SK-N-SH (cell line): ENCODE measurements at regions not wholly inside any gene's neighbourhood (a gene's known extent, or its start where the extent isn't known, plus 50 kb on each side); places are given as distances from the start of the nearest gene placed in this dataset.

ENCODE experiments used
- CTCF ChIA-PET: fragments of 300-600, 350-600 bp; formaldehyde crosslinking; extraction: SDS; loops from one replicate; lab custom pipeline; 2021; lab: Yijun Ruan, JAX
- POLR2A ChIA-PET: fragments of 350-600 bp; sonication (Branson Sonifier 250); formaldehyde crosslinking; extraction: SDS; loops from one replicate; lab custom pipeline; 2020; ENCODE audit warnings: antibody characterized with exemption, inconsistent platforms; lab: Yijun Ruan, JAX
- DNase-seq: peaks from one replicate; pipeline ENCODE4 v3.0.0; 2012
- H2AFZ ChIP-seq: fragments of 200-600 bp; sonication (generic); 2 replicates; pipeline ENCODE4 v1.8.1; 2016; ENCODE audit warnings: antibody characterized with exemption, mild to moderate bottlenecking, low read depth
- H3F3A ChIP-seq: fragments of 200-600 bp; sonication (generic); replicated peaks from 2 replicates; pipeline ENCODE3; 2016; ENCODE audit warnings: antibody characterized with exemption, mild to moderate bottlenecking; ENCODE audit not compliant: insufficient read depth
- H3K27ac ChIP-seq, 2 experiments: fragments of 200-500 bp in 1 of 2; fragments of 200-600 bp in 1 of 2; sonication (Bioruptor generic) in 1 of 2; sonication (generic), shearing (Covaris generic) in 1 of 2; 2 replicates each; pipeline versions ENCODE4 v1.5.1 to v1.6.1; 2014 to 2016; ENCODE audit warnings: low read depth in 2 of 2, inconsistent platforms in 1 of 2, low read length in 1 of 2, mild to moderate bottlenecking in 1 of 2, mixed read lengths in 1 of 2
- H3K27me3 ChIP-seq: fragments of 200-600 bp; sonication (generic), shearing (Covaris generic); 2 replicates; pipeline ENCODE4 v1.6.1; 2016; ENCODE audit warnings: mixed run types; ENCODE audit not compliant: insufficient read depth
- H3K36me3 ChIP-seq, 2 experiments: fragments of 200-500 bp in 1 of 2; fragments of 200-600 bp in 1 of 2; sonication (Bioruptor generic) in 1 of 2; sonication (generic) in 1 of 2; replicated peaks in 1 of 2; 2 replicates each; pipeline versions ENCODE3 to v1.5.1; 2014 to 2016; ENCODE audit warnings: low read length in 1 of 2, mild to moderate bottlenecking in 1 of 2; ENCODE audit not compliant: insufficient read depth in 2 of 2, control insufficient read depth in 1 of 2
- H3K4me1 ChIP-seq, 2 experiments: fragments of 200-500 bp in 1 of 2; fragments of 200-600 bp in 1 of 2; sonication (Bioruptor generic) in 1 of 2; sonication (generic), shearing (Covaris generic) in 1 of 2; 2 replicates each; pipeline versions ENCODE4 v1.5.1 to v1.6.1; 2014 to 2016; ENCODE audit warnings: low read depth in 1 of 2, low read length in 1 of 2, mixed run types in 1 of 2; ENCODE audit not compliant: insufficient read depth in 2 of 2, control insufficient read depth in 1 of 2
- H3K4me2 ChIP-seq: fragments of 200-600 bp; sonication (generic), shearing (Covaris generic); 2 replicates; pipeline ENCODE4 v1.6.1; 2017; ENCODE audit warnings: mixed run types
- H3K4me3 ChIP-seq, 2 experiments: fragments of 200-500 bp in 1 of 2; fragments of 200-600 bp in 1 of 2; sonication (Bioruptor generic) in 1 of 2; sonication (generic), shearing (Covaris generic) in 1 of 2; 2 replicates each; pipeline versions ENCODE4 v1.5.1 to v1.8.1; 2014 to 2016; ENCODE audit warnings: low read depth in 2 of 2, inconsistent platforms in 1 of 2, low read length in 1 of 2, mild to moderate bottlenecking in 1 of 2, mixed read lengths in 1 of 2, moderate library complexity in 1 of 2
- H3K79me2 ChIP-seq: fragments of 200-600 bp; sonication (generic); 2 replicates; pipeline ENCODE4 v1.8.1; 2017; ENCODE audit warnings: mild to moderate bottlenecking; ENCODE audit not compliant: insufficient read depth
- H3K9ac ChIP-seq: fragments of 200-600 bp; sonication (generic); 2 replicates; pipeline ENCODE4 v1.6.1; 2017; ENCODE audit warnings: mixed run types
- H3K9me2 ChIP-seq: fragments of 200-600 bp; sonication (generic); 2 replicates; pipeline ENCODE4 v1.6.1; 2017; ENCODE audit warnings: mixed run types
- H3K9me3 ChIP-seq: fragments of 200-600 bp; sonication (generic); 2 replicates; pipeline ENCODE4 v1.6.1; 2017; ENCODE audit warnings: mixed run types, mild to moderate bottlenecking, moderate library complexity
- H4K20me1 ChIP-seq: fragments of 200-600 bp; sonication (generic); 2 replicates; pipeline ENCODE4 v1.6.1; 2017; ENCODE audit warnings: mild to moderate bottlenecking, mixed run types; ENCODE audit not compliant: insufficient read depth
- CHD2 ChIP-seq: fragments of 150-350 bp; IDR thresholded peaks from 2 replicates; pipeline ENCODE4 v1.6.1; 2018; ENCODE audit warnings: low read length; ENCODE audit not compliant: partially characterized antibody
- ELF1 ChIP-seq: IDR thresholded peaks from 2 replicates; pipeline ENCODE4 v1.4.0; 2012
- EP300 ChIP-seq, 2 experiments: IDR thresholded peaks; 2 replicates each; pipeline versions ENCODE4 v1.4.0 to v1.6.1; 2012; ENCODE audit warnings: borderline replicate concordance in 1 of 2, low read depth in 1 of 2, low read length in 1 of 2
- FOXM1 ChIP-seq: IDR thresholded peaks from 2 replicates; pipeline ENCODE4 v1.4.0; 2012; ENCODE audit warnings: low read depth, mild to moderate bottlenecking
- GABPA ChIP-seq: IDR thresholded peaks from 2 replicates; pipeline ENCODE4 v1.4.0; 2012; ENCODE audit warnings: low read depth, mild to moderate bottlenecking
- MXI1 ChIP-seq: IDR thresholded peaks from 2 replicates; pipeline ENCODE4 v1.6.1; 2012; ENCODE audit warnings: mild to moderate bottlenecking, low read depth, low read length, improper control_type of control experiment
- NFIC ChIP-seq: IDR thresholded peaks from 2 replicates; pipeline ENCODE4 v1.4.0; 2012; ENCODE audit warnings: borderline replicate concordance
- NRF1 ChIP-seq: IDR thresholded peaks from 2 replicates; pipeline ENCODE4 v1.6.1; 2012; ENCODE audit warnings: low read depth, mild to moderate bottlenecking, low read length
- POLR2AphosphoS5 ChIP-seq: IDR thresholded peaks from 2 replicates; pipeline ENCODE4 v1.6.1; 2012; ENCODE audit warnings: low read depth, low read length
- RAD21 ChIP-seq: IDR thresholded peaks from 2 replicates; pipeline ENCODE4 v1.6.1; 2012; ENCODE audit warnings: mild to moderate bottlenecking, low read length
- RCOR1 ChIP-seq: fragments of 150-350 bp; IDR thresholded peaks from 2 replicates; pipeline ENCODE4 v1.6.1; 2017; ENCODE audit warnings: antibody characterized with exemption, low read length
- RFX5 ChIP-seq: IDR thresholded peaks from 2 replicates; pipeline ENCODE4 v1.6.1; 2012; ENCODE audit warnings: mild to moderate bottlenecking, improper control_type of control experiment, low read length
- RXRA ChIP-seq: IDR thresholded peaks from 2 replicates; pipeline ENCODE4 v1.4.0; 2012; ENCODE audit warnings: low read depth, mild to moderate bottlenecking, borderline replicate concordance
- SMC3 ChIP-seq: IDR thresholded peaks from 2 replicates; pipeline ENCODE4 v1.6.1; 2012; ENCODE audit warnings: low read depth, low read length, improper control_type of control experiment
- TAF1 ChIP-seq: IDR thresholded peaks from 2 replicates; pipeline ENCODE4 v1.6.1; 2012; ENCODE audit warnings: low read depth, mild to moderate bottlenecking, low read length, moderate library complexity, borderline replicate concordance
- TCF12 ChIP-seq: IDR thresholded peaks from 2 replicates; pipeline ENCODE4 v1.4.0; 2012
- TEAD4 ChIP-seq: IDR thresholded peaks from 2 replicates; pipeline ENCODE4 v1.4.0; 2012; ENCODE audit warnings: mild to moderate bottlenecking, borderline replicate concordance; ENCODE audit not compliant: insufficient read depth
- USF1 ChIP-seq: IDR thresholded peaks from 2 replicates; pipeline ENCODE4 v1.4.0; 2012; ENCODE audit warnings: low read depth, borderline replicate concordance
- YY1 ChIP-seq: IDR thresholded peaks from 2 replicates; pipeline ENCODE4 v1.4.0; 2012; ENCODE audit warnings: low read depth, mild to moderate bottlenecking
- WGBS: methylation state at CpG from one replicate; pipeline ENCODE4 v1.1.6; 2017; ENCODE audit warnings: low lambda C conversion rate; 5-methylcytosine and 5-hydroxymethylcytosine counted together
- TF ChIP-seq, protein P1 (sequence below): IDR thresholded peaks from 2 replicates; pipeline ENCODE4; 2012

DNA sequence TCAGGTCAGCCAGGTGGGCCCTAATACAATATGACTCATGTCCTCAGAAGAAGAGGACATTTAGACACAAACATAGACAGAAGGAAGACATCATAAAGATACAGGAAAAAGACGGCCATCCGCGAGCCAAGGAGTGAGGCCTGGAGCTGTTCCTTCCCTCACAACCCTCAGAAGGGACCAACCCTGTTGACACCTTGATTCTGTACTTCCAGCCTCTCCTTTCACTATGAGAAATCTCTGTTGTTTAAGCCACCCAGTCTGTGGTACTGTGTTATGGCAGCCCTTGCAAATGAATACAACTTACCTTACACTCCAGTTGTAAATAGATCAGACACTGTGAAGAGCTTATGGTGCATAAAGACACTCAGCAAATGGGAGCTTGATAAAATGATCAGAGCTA, 199.7 kb downstream of the SAMD5 start:
- Histone ChIP-seq H3K27me3 (no peaks in the 10 kb centered on the region; the same call in 1 of the 2 replicates), H3K27ac (no peak overlapping the region), H3K9me3 (no peaks in the 10 kb centered on the region), H3K9me2 (no peaks in the 10 kb centered on the region), H3K4me1 (no peaks in the 10 kb centered on the region), H3F3A (no peaks in the 10 kb centered on the region), H2AFZ (no peak overlapping the region), H3K9ac (no peak overlapping the region), H3K79me2 (no peaks in the 10 kb centered on the region), H3K4me2 (no peak overlapping the region), H3K36me3 (no peaks in the 10 kb centered on the region), H3K4me3 (no peak overlapping the region), H4K20me1 (no peaks in the 10 kb centered on the region)
- POLR2A ChIA-PET = no interaction called here
- TF ChIP-seq RCOR1 (no peak), SMC3 (no peak), TAF1 (no peak), USF1 (no peak), FOXM1 (no peak), RXRA (no peak), TEAD4 (no peak), YY1 (no peak), ELF1 (no peak)
- TF ChIP-seq, protein P1, sequence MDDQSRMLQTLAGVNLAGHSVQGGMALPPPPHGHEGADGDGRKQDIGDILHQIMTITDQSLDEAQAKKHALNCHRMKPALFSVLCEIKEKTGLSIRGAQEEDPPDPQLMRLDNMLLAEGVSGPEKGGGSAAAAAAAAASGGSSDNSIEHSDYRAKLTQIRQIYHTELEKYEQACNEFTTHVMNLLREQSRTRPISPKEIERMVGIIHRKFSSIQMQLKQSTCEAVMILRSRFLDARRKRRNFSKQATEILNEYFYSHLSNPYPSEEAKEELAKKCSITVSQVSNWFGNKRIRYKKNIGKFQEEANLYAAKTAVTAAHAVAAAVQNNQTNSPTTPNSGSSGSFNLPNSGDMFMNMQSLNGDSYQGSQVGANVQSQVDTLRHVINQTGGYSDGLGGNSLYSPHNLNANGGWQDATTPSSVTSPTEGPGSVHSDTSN = no peak
- DNase-seq = no peak
- CTCF ChIA-PET = interaction anchor here (1.1 kb wide), 1 partner anchor 37 kb away, joined by 3 read pairs; no protein-coding TSS in a partner anchor
- 35% methylated on average over 3 of the region's 3 CpGs for WGBS

DNA sequence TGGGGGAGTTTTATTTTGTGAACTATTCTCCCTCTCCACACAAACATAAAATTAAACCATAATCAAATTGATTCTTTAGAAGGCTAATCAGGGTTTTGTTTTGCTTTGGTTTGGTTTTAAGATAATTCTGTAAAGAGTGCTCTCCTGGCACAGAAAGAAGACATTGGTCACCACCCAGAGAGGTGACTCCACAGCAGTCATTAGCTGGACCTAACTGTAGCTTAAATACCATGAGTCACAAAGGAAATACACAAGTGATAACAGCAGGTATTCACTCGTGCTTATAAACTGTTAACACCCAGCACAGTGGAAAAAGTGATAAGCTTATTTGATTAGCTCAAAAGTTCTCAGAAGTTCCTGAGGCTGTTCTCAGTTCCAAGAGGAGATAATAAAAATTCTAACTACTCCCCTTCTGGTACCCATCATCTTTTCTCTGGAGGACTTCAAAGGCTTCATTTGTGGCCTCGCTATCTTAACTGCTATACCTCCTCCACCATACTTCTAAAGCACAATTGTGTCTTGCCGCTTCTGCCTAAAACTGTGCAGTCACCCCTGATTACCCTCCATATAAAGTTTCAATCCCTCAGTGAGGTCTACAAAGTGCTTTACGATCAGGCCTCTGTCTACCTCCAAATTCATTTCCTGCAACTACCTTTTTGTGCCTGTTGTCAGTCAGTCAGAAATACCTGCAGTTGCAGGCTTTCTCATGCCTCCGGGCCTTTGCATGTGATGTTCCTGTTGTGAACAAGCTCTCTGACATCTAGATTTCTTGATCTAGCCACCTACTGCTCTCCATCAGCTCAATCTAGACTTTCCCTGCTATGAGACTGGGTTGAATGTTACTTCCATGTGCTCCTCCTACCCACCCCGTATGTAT, 201.1 kb downstream of the SAMD5 start:
- no peaks in the 10 kb centered on the region for H3K9me2 ChIP-seq
- ChIA-PET POLR2A (no interaction called here), CTCF (interaction anchor here (0.8 kb wide), 1 partner anchor 8 kb away, joined by 3 read pairs; no protein-coding TSS in a partner anchor)
- H3K9me3 ChIP-seq = no peaks in the 10 kb centered on the region
- no peak overlapping the region for H3K4me2 ChIP-seq
- 26% methylated on average over 6 of the region's 6 CpGs for WGBS
- H3K4me1 ChIP-seq = no peaks in the 10 kb centered on the region
- H4K20me1 ChIP-seq = no peaks in the 10 kb centered on the region
- H2AFZ ChIP-seq = no peak overlapping the region
- no peak for TF ChIP-seq CHD2
- TF ChIP-seq TCF12 = no peak
- no peak for TF ChIP-seq RAD21
- TF ChIP-seq RXRA = no peak
- TF ChIP-seq RFX5 = no peak
- no peak for TF ChIP-seq MXI1
- no peak for TF ChIP-seq SMC3
- TF ChIP-seq RCOR1 = no peak
- no peak for TF ChIP-seq GABPA
- TF ChIP-seq NFIC = no peak
- no peak for TF ChIP-seq YY1
- TF ChIP-seq POLR2AphosphoS5 = no peak
- no peak for TF ChIP-seq EP300 (IDR thresholded peaks at IDR 0.05; ENCODE audit: borderline replicate concordance in 1 of 2, low read depth in 1 of 2, low read length in 1 of 2)
- no peak for TF ChIP-seq NRF1
- no peaks in the 10 kb centered on the region for H3K36me3 ChIP-seq
- DNase-seq = no peak
- no peaks in the 10 kb centered on the region; the same call in 1 of the 2 replicates for H3K27me3 ChIP-seq
- H3K79me2 ChIP-seq = no peaks in the 10 kb centered on the region
- no peak overlapping the region for H3K27ac ChIP-seq
- no peak overlapping the region for H3K9ac ChIP-seq
- H3F3A ChIP-seq = no peaks in the 10 kb centered on the region
- no peak overlapping the region for H3K4me3 ChIP-seq
